ENCODE measurements at regions not wholly inside any gene's neighbourhood (a gene's known extent, or its start where the extent isn't known, plus 50 kb on each side); places are given as distances from the start of the nearest gene placed in this dataset.

- Histone ChIP-seq H3K9me3 (ENCODE audit: low read depth) (no peaks in the 10 kb centered on the region), H3K4me1 (ENCODE audit: low read depth) (no peaks in the 10 kb centered on the region), H3K27me3 (peaks cover 65% of the 10 kb centered on the region), H3K27ac (no peak overlapping the region), H3K4me3 (no peak overlapping the region), H3K36me3 (no peaks in the 10 kb centered on the region)
- TF ChIP-seq CTCF (IDR thresholded peaks at IDR 0.05; ENCODE audit: low read depth, low read length) = no peak
- no peak for DNase-seq (ENCODE audit: low read depth in 1 of 2, low spot score in 1 of 2)
Observed at GRCh38 chr22:49676230-49676629, 151.4 kb downstream of the BRD1 start.

- Histone ChIP-seq H3K27me3 (peaks cover 79% of the 10 kb centered on the region), H3K36me3 (no peaks in the 10 kb centered on the region), H3K4me3 (no peak overlapping the region), H3K9me3 (ENCODE audit: low read depth) (no peaks in the 10 kb centered on the region), H3K27ac (no peak overlapping the region), H3K4me1 (ENCODE audit: low read depth) (no peaks in the 10 kb centered on the region)
- TF ChIP-seq CTCF (IDR thresholded peaks at IDR 0.05; ENCODE audit: low read depth, low read length) = no peak
- no peak for DNase-seq (ENCODE audit: low read depth in 1 of 2, low spot score in 1 of 2)
Observed at GRCh38 chr22:49674479-49675050, 153.1 kb downstream of the BRD1 start.

- Histone ChIP-seq H3K9me3 (ENCODE audit: low read depth) (no peaks in the 10 kb centered on the region), H3K4me1 (ENCODE audit: low read depth) (no peaks in the 10 kb centered on the region), H3K27ac (no peak overlapping the region), H3K27me3 (peaks cover 88% of the 10 kb centered on the region), H3K36me3 (no peaks in the 10 kb centered on the region), H3K4me3 (no peak overlapping the region)
- no peak for TF ChIP-seq CTCF (IDR thresholded peaks at IDR 0.05; ENCODE audit: low read depth, low read length)
- DNase-seq (ENCODE audit: low read depth in 1 of 2, low spot score in 1 of 2) = no peak
Observed at GRCh38 chr22:49673048-49673447, 154.6 kb downstream of the BRD1 start.

GRCh38 chr22:49672014-49672516, 155.6 kb downstream of the BRD1 start:
- Histone ChIP-seq H3K4me1 (ENCODE audit: low read depth) (no peaks in the 10 kb centered on the region), H3K4me3 (no peak overlapping the region), H3K27ac (no peak overlapping the region), H3K27me3 (peaks cover 81% of the 10 kb centered on the region), H3K36me3 (no peaks in the 10 kb centered on the region), H3K9me3 (ENCODE audit: low read depth) (no peaks in the 10 kb centered on the region)
- DNase-seq (ENCODE audit: low read depth in 1 of 2, low spot score in 1 of 2) = no peak
- TF ChIP-seq CTCF (IDR thresholded peaks at IDR 0.05; ENCODE audit: low read depth, low read length) = no peak

GRCh38 chr22:49671331-49672013, 156.2 kb downstream of the BRD1 start:
- Histone ChIP-seq H3K27me3 (peaks cover 76% of the 10 kb centered on the region), H3K36me3 (no peaks in the 10 kb centered on the region), H3K9me3 (ENCODE audit: low read depth) (no peaks in the 10 kb centered on the region), H3K4me3 (no peak overlapping the region), H3K4me1 (ENCODE audit: low read depth) (no peaks in the 10 kb centered on the region), H3K27ac (no peak overlapping the region)
- TF ChIP-seq CTCF (IDR thresholded peaks at IDR 0.05; ENCODE audit: low read depth, low read length) = no peak
- no peak for DNase-seq (ENCODE audit: low read depth in 1 of 2, low spot score in 1 of 2)
